SK-N-SH (cell line): ENCODE measurements at regions not wholly inside any gene's neighbourhood (a gene's known extent, or its start where the extent isn't known, plus 50 kb on each side); places are given as distances from the start of the nearest gene placed in this dataset.

Source experiments
- CTCF ChIA-PET: fragments of 300-600, 350-600 bp; formaldehyde crosslinking; extraction: SDS; loops from one replicate; lab custom pipeline; 2021; lab: Yijun Ruan, JAX
- POLR2A ChIA-PET: fragments of 350-600 bp; sonication (Branson Sonifier 250); formaldehyde crosslinking; extraction: SDS; loops from one replicate; lab custom pipeline; 2020; ENCODE audit warnings: antibody characterized with exemption, inconsistent platforms; lab: Yijun Ruan, JAX
- DNase-seq: peaks from one replicate; pipeline ENCODE4 v3.0.0; 2012
- H2AFZ ChIP-seq: fragments of 200-600 bp; sonication (generic); 2 replicates; pipeline ENCODE4 v1.8.1; 2016; ENCODE audit warnings: antibody characterized with exemption, mild to moderate bottlenecking, low read depth
- H3F3A ChIP-seq: fragments of 200-600 bp; sonication (generic); replicated peaks from 2 replicates; pipeline ENCODE3; 2016; ENCODE audit warnings: antibody characterized with exemption, mild to moderate bottlenecking; ENCODE audit not compliant: insufficient read depth
- H3K27ac ChIP-seq, 2 experiments: fragments of 200-500 bp in 1 of 2; fragments of 200-600 bp in 1 of 2; sonication (Bioruptor generic) in 1 of 2; sonication (generic), shearing (Covaris generic) in 1 of 2; 2 replicates each; pipeline versions ENCODE4 v1.5.1 to v1.6.1; 2014 to 2016; ENCODE audit warnings: low read depth in 2 of 2, inconsistent platforms in 1 of 2, low read length in 1 of 2, mild to moderate bottlenecking in 1 of 2, mixed read lengths in 1 of 2
- H3K27me3 ChIP-seq: fragments of 200-600 bp; sonication (generic), shearing (Covaris generic); 2 replicates; pipeline ENCODE4 v1.6.1; 2016; ENCODE audit warnings: mixed run types; ENCODE audit not compliant: insufficient read depth
- H3K36me3 ChIP-seq, 2 experiments: fragments of 200-500 bp in 1 of 2; fragments of 200-600 bp in 1 of 2; sonication (Bioruptor generic) in 1 of 2; sonication (generic) in 1 of 2; replicated peaks in 1 of 2; 2 replicates each; pipeline versions ENCODE3 to v1.5.1; 2014 to 2016; ENCODE audit warnings: low read length in 1 of 2, mild to moderate bottlenecking in 1 of 2; ENCODE audit not compliant: insufficient read depth in 2 of 2, control insufficient read depth in 1 of 2
- H3K4me1 ChIP-seq, 2 experiments: fragments of 200-500 bp in 1 of 2; fragments of 200-600 bp in 1 of 2; sonication (Bioruptor generic) in 1 of 2; sonication (generic), shearing (Covaris generic) in 1 of 2; 2 replicates each; pipeline versions ENCODE4 v1.5.1 to v1.6.1; 2014 to 2016; ENCODE audit warnings: low read depth in 1 of 2, low read length in 1 of 2, mixed run types in 1 of 2; ENCODE audit not compliant: insufficient read depth in 2 of 2, control insufficient read depth in 1 of 2
- H3K4me2 ChIP-seq: fragments of 200-600 bp; sonication (generic), shearing (Covaris generic); 2 replicates; pipeline ENCODE4 v1.6.1; 2017; ENCODE audit warnings: mixed run types
- H3K4me3 ChIP-seq, 2 experiments: fragments of 200-500 bp in 1 of 2; fragments of 200-600 bp in 1 of 2; sonication (Bioruptor generic) in 1 of 2; sonication (generic), shearing (Covaris generic) in 1 of 2; 2 replicates each; pipeline versions ENCODE4 v1.5.1 to v1.8.1; 2014 to 2016; ENCODE audit warnings: low read depth in 2 of 2, inconsistent platforms in 1 of 2, low read length in 1 of 2, mild to moderate bottlenecking in 1 of 2, mixed read lengths in 1 of 2, moderate library complexity in 1 of 2
- H3K79me2 ChIP-seq: fragments of 200-600 bp; sonication (generic); 2 replicates; pipeline ENCODE4 v1.8.1; 2017; ENCODE audit warnings: mild to moderate bottlenecking; ENCODE audit not compliant: insufficient read depth
- H3K9ac ChIP-seq: fragments of 200-600 bp; sonication (generic); 2 replicates; pipeline ENCODE4 v1.6.1; 2017; ENCODE audit warnings: mixed run types
- H3K9me2 ChIP-seq: fragments of 200-600 bp; sonication (generic); 2 replicates; pipeline ENCODE4 v1.6.1; 2017; ENCODE audit warnings: mixed run types
- H3K9me3 ChIP-seq: fragments of 200-600 bp; sonication (generic); 2 replicates; pipeline ENCODE4 v1.6.1; 2017; ENCODE audit warnings: mixed run types, mild to moderate bottlenecking, moderate library complexity
- H4K20me1 ChIP-seq: fragments of 200-600 bp; sonication (generic); 2 replicates; pipeline ENCODE4 v1.6.1; 2017; ENCODE audit warnings: mild to moderate bottlenecking, mixed run types; ENCODE audit not compliant: insufficient read depth
- ELF1 ChIP-seq: IDR thresholded peaks from 2 replicates; pipeline ENCODE4 v1.4.0; 2012
- EP300 ChIP-seq, 2 experiments: IDR thresholded peaks; 2 replicates each; pipeline versions ENCODE4 v1.4.0 to v1.6.1; 2012; ENCODE audit warnings: borderline replicate concordance in 1 of 2, low read depth in 1 of 2, low read length in 1 of 2
- EZH2phosphoT487 ChIP-seq: fragments of 200-600 bp; sonication (generic); IDR thresholded peaks from 2 replicates; pipeline ENCODE4 v1.6.1; 2017; ENCODE audit warnings: low read depth, mixed run types, mild to moderate bottlenecking, antibody characterized with exemption, moderate library complexity, borderline replicate concordance
- FOSL2 ChIP-seq: IDR thresholded peaks from 2 replicates; pipeline ENCODE4 v1.4.0; 2012; ENCODE audit warnings: low read depth, mild to moderate bottlenecking, moderate library complexity, borderline replicate concordance
- GABPA ChIP-seq: IDR thresholded peaks from 2 replicates; pipeline ENCODE4 v1.4.0; 2012; ENCODE audit warnings: low read depth, mild to moderate bottlenecking
- GATA2 ChIP-seq: sonication (generic); formaldehyde crosslinking; IDR thresholded peaks from 2 replicates; pipeline ENCODE4 v1.5.0; 2020; ENCODE audit warnings: mild to moderate bottlenecking, missing genetic modification reagents
- MEF2A ChIP-seq: IDR thresholded peaks from 2 replicates; pipeline ENCODE4 v1.4.0; 2012; ENCODE audit warnings: low read depth, borderline replicate concordance
- MXI1 ChIP-seq: IDR thresholded peaks from 2 replicates; pipeline ENCODE4 v1.6.1; 2012; ENCODE audit warnings: mild to moderate bottlenecking, low read depth, low read length, improper control_type of control experiment
- NFIC ChIP-seq: IDR thresholded peaks from 2 replicates; pipeline ENCODE4 v1.4.0; 2012; ENCODE audit warnings: borderline replicate concordance
- NRF1 ChIP-seq: IDR thresholded peaks from 2 replicates; pipeline ENCODE4 v1.6.1; 2012; ENCODE audit warnings: low read depth, mild to moderate bottlenecking, low read length
- POLR2AphosphoS5 ChIP-seq: IDR thresholded peaks from 2 replicates; pipeline ENCODE4 v1.6.1; 2012; ENCODE audit warnings: low read depth, low read length
- RAD21 ChIP-seq: IDR thresholded peaks from 2 replicates; pipeline ENCODE4 v1.6.1; 2012; ENCODE audit warnings: mild to moderate bottlenecking, low read length
- RCOR1 ChIP-seq: fragments of 150-350 bp; IDR thresholded peaks from 2 replicates; pipeline ENCODE4 v1.6.1; 2017; ENCODE audit warnings: antibody characterized with exemption, low read length
- RFX5 ChIP-seq: IDR thresholded peaks from 2 replicates; pipeline ENCODE4 v1.6.1; 2012; ENCODE audit warnings: mild to moderate bottlenecking, improper control_type of control experiment, low read length
- SIN3A ChIP-seq: IDR thresholded peaks from 2 replicates; pipeline ENCODE4 v1.6.1; 2012; ENCODE audit warnings: low read depth, mild to moderate bottlenecking, low read length, moderate library complexity, borderline replicate concordance
- SMC3 ChIP-seq: IDR thresholded peaks from 2 replicates; pipeline ENCODE4 v1.6.1; 2012; ENCODE audit warnings: low read depth, low read length, improper control_type of control experiment
- TAF1 ChIP-seq: IDR thresholded peaks from 2 replicates; pipeline ENCODE4 v1.6.1; 2012; ENCODE audit warnings: low read depth, mild to moderate bottlenecking, low read length, moderate library complexity, borderline replicate concordance
- TCF12 ChIP-seq: IDR thresholded peaks from 2 replicates; pipeline ENCODE4 v1.4.0; 2012
- TEAD4 ChIP-seq: IDR thresholded peaks from 2 replicates; pipeline ENCODE4 v1.4.0; 2012; ENCODE audit warnings: mild to moderate bottlenecking, borderline replicate concordance; ENCODE audit not compliant: insufficient read depth
- WGBS: methylation state at CpG from one replicate; pipeline ENCODE4 v1.1.6; 2017; ENCODE audit warnings: low lambda C conversion rate; 5-methylcytosine and 5-hydroxymethylcytosine counted together
- TF ChIP-seq, protein P1 (sequence below): fragments of 200-600 bp; sonication (generic); IDR thresholded peaks from 2 replicates; pipeline ENCODE4 v1.6.1; 2017; ENCODE audit warnings: antibody characterized with exemption, mild to moderate bottlenecking, moderate library complexity
- TF ChIP-seq, protein P2 (sequence below): IDR thresholded peaks from 2 replicates; pipeline ENCODE4 v1.4.0; 2012; ENCODE audit warnings: low read depth
- TF ChIP-seq, protein P3 (sequence below): IDR thresholded peaks from 2 replicates; pipeline ENCODE4 v1.4.0; 2012; ENCODE audit warnings: low read depth, borderline replicate concordance

DNA sequence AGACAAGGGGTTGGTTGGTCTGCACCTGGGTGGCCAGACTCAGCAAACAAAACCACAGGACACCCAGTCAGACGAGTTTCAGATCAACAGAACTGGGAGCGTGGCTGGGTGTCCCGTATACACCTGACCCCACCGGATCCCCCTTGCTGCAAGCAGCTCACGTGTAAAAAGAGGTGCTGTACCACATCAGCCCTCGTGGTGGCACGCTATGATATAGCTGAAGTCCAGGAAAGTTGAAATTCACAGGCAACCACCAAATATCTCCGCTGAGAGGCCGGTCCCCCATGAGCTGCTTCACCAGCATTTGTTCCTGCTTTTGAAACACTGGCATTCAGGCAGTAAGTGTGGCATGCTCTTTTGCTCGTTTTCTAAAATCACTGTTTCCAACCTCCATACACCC lies 92.3 kb downstream of the TUBA3C start:
- H3K4me2 ChIP-seq = no peak overlapping the region
- no peak overlapping the region for H3K4me3 ChIP-seq
- 5% methylated on average over 9 of the region's 10 CpGs for WGBS
- H3K9me2 ChIP-seq = no peaks in the 10 kb centered on the region
- ChIA-PET POLR2A (no interaction called here), CTCF (interaction anchor here (0.8 to 1.3 kb wide), 4 partner anchors 9 to 498 kb away, joined by 3 to 4 read pairs (median 4); no protein-coding TSS in a partner anchor)
- H3K9me3 ChIP-seq = no peaks in the 10 kb centered on the region
- H3K27ac ChIP-seq = no peak overlapping the region
- H3K4me1 ChIP-seq = no peaks in the 10 kb centered on the region
- no peaks in the 10 kb centered on the region; the same call in 1 of the 2 replicates for H3K27me3 ChIP-seq
- H2AFZ ChIP-seq = no peak overlapping the region
- TF ChIP-seq, protein P1, sequence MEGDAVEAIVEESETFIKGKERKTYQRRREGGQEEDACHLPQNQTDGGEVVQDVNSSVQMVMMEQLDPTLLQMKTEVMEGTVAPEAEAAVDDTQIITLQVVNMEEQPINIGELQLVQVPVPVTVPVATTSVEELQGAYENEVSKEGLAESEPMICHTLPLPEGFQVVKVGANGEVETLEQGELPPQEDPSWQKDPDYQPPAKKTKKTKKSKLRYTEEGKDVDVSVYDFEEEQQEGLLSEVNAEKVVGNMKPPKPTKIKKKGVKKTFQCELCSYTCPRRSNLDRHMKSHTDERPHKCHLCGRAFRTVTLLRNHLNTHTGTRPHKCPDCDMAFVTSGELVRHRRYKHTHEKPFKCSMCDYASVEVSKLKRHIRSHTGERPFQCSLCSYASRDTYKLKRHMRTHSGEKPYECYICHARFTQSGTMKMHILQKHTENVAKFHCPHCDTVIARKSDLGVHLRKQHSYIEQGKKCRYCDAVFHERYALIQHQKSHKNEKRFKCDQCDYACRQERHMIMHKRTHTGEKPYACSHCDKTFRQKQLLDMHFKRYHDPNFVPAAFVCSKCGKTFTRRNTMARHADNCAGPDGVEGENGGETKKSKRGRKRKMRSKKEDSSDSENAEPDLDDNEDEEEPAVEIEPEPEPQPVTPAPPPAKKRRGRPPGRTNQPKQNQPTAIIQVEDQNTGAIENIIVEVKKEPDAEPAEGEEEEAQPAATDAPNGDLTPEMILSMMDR = peak; percentile 48
- TF ChIP-seq NRF1 (no peak), NFIC (no peak), EZH2phosphoT487 (no peak), SMC3 (peak; percentile 38), POLR2AphosphoS5 (no peak), EP300 (IDR thresholded peaks at IDR 0.05; ENCODE audit: borderline replicate concordance in 1 of 2, low read depth in 1 of 2, low read length in 1 of 2) (no peak), RAD21 (peak; percentile 43), TEAD4 (no peak)
- TF ChIP-seq, protein P2, sequence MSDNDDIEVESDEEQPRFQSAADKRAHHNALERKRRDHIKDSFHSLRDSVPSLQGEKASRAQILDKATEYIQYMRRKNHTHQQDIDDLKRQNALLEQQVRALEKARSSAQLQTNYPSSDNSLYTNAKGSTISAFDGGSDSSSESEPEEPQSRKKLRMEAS = no peak
- TF ChIP-seq, protein P3, sequence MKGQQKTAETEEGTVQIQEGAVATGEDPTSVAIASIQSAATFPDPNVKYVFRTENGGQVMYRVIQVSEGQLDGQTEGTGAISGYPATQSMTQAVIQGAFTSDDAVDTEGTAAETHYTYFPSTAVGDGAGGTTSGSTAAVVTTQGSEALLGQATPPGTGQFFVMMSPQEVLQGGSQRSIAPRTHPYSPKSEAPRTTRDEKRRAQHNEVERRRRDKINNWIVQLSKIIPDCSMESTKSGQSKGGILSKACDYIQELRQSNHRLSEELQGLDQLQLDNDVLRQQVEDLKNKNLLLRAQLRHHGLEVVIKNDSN = no peak
- H3K79me2 ChIP-seq = no peaks in the 10 kb centered on the region
- H4K20me1 ChIP-seq = no peaks in the 10 kb centered on the region
- H3K9ac ChIP-seq = no peak overlapping the region
- DNase-seq = peak; percentile 39
- H3K36me3 ChIP-seq = no peaks in the 10 kb centered on the region
- no peaks in the 10 kb centered on the region for H3F3A ChIP-seq

DNA sequence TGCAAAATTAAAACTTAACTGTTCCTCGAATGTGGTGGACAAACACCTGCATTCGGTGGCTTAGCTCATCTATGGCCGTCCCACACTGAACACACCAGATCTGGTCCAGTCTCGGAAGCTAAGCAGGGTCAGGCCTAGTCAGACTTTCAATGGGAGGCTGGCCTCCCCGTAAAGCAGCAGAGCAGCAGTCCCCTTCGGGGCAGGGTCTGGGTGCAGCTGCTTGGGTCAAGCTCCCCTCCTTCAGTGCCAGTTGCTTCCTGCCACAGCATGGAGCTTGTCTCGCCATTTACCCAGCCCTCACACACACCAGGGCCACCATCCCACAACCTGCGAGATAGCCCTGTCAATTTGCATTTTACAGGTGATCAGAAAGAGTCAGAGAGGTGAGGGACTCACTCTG lies 93.2 kb downstream of the TUBA3C start:
- Histone ChIP-seq H3K9me2 (no peaks in the 10 kb centered on the region), H3K4me2 (no peak overlapping the region), H3K79me2 (no peaks in the 10 kb centered on the region), H2AFZ (no peak overlapping the region), H3K4me1 (no peaks in the 10 kb centered on the region), H3K27ac (no peak overlapping the region), H3K4me3 (no peak overlapping the region), H3K9me3 (no peaks in the 10 kb centered on the region), H3K9ac (no peak overlapping the region), H3K27me3 (no peaks in the 10 kb centered on the region; the same call in 1 of the 2 replicates), H4K20me1 (no peaks in the 10 kb centered on the region), H3K36me3 (no peaks in the 10 kb centered on the region), H3F3A (no peaks in the 10 kb centered on the region)
- ChIA-PET POLR2A (no interaction called here), CTCF (interaction anchor here (1.3 kb wide), 1 partner anchor 10 kb away, joined by 3 read pairs; no protein-coding TSS in a partner anchor)
- no peak for TF ChIP-seq NFIC
- TF ChIP-seq MEF2A = no peak
- no peak for TF ChIP-seq GABPA
- TF ChIP-seq MXI1 = no peak
- TF ChIP-seq SIN3A = no peak
- no peak for TF ChIP-seq POLR2AphosphoS5
- TF ChIP-seq EP300 (IDR thresholded peaks at IDR 0.05; ENCODE audit: borderline replicate concordance in 1 of 2, low read depth in 1 of 2, low read length in 1 of 2) = no peak
- no peak for TF ChIP-seq EZH2phosphoT487
- TF ChIP-seq, protein P2 = no peak
- no peak for TF ChIP-seq FOSL2
- no peak for TF ChIP-seq TAF1
- no peak for TF ChIP-seq ELF1
- no peak for TF ChIP-seq RFX5
- TF ChIP-seq TCF12 = no peak
- no peak for TF ChIP-seq RCOR1
- TF ChIP-seq TEAD4 = no peak
- TF ChIP-seq GATA2 (CRISPR knock-in tag) = no peak
- TF ChIP-seq, protein P1 = no peak
- 1% methylated on average over 8 of the region's 8 CpGs for WGBS
- DNase-seq = no peak
